ENCODE measurements at regions not wholly inside any gene's neighbourhood (a gene's known extent, or its start where the extent isn't known, plus 50 kb on each side); places are given as distances from the start of the nearest gene placed in this dataset.

DNA sequence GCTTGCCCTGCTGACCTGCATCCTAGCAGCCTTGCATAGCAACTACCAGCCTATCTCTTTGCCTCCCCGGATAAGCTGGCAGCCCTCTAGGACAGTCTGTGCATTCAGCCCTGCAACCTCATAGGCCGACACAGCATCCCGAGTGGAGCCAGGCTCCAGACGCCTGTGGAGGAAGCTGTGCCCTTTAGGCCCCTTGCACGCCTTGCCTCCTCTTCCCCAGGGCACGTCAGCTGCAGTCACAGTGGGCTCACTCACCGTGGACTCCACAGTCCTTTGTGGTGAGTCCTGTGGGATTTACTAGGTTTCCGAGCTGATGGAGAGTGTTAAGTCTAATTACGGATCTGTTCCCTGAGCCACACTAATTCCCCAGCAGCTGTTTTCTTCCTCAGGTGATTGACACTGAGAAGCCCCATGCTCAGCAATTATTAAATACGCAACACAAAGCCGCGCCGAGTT is 540.0 kb downstream of the TCERG1L start:
- Histone ChIP-seq H3K9me2 (ENCODE audit: low read depth, low read length) (no peaks in the 10 kb centered on the region), H3K4me2 (ENCODE audit: low read length) (no peak overlapping the region), H3K9me3 (ENCODE audit: low read length) (no peaks in the 10 kb centered on the region), H3K36me3 (ENCODE audit: insufficient read depth, low read length) (no peaks in the 10 kb centered on the region), H3F3A (ENCODE audit: insufficient read depth, low read length) (no peaks in the 10 kb centered on the region), H3K4me1 (ENCODE audit: insufficient read depth, low read length, severe bottlenecking) (no peaks in the 10 kb centered on the region), H3K9ac (ENCODE audit: low read length) (no peak overlapping the region), H4K20me1 (ENCODE audit: insufficient read depth, low read length) (no peaks in the 10 kb centered on the region), H3K27ac (ENCODE audit: low read depth, low read length, poor library complexity, severe bottlenecking) (no peak overlapping the region), H3K27me3 (ENCODE audit: insufficient read depth, low read length) (no peaks in the 10 kb centered on the region), H3K4me3 (ENCODE audit: low read depth, low read length, poor library complexity, severe bottlenecking) (no peak overlapping the region), H2AFZ (ENCODE audit: low read length) (no peak overlapping the region), H3K79me2 (ENCODE audit: insufficient read depth, low read length) (no peaks in the 10 kb centered on the region)
- TF ChIP-seq, protein P1, sequence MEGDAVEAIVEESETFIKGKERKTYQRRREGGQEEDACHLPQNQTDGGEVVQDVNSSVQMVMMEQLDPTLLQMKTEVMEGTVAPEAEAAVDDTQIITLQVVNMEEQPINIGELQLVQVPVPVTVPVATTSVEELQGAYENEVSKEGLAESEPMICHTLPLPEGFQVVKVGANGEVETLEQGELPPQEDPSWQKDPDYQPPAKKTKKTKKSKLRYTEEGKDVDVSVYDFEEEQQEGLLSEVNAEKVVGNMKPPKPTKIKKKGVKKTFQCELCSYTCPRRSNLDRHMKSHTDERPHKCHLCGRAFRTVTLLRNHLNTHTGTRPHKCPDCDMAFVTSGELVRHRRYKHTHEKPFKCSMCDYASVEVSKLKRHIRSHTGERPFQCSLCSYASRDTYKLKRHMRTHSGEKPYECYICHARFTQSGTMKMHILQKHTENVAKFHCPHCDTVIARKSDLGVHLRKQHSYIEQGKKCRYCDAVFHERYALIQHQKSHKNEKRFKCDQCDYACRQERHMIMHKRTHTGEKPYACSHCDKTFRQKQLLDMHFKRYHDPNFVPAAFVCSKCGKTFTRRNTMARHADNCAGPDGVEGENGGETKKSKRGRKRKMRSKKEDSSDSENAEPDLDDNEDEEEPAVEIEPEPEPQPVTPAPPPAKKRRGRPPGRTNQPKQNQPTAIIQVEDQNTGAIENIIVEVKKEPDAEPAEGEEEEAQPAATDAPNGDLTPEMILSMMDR (IDR thresholded peaks at IDR 0.05; ENCODE audit: low read length), result no peak
- no peak for TF ChIP-seq EZH2 (IDR thresholded peaks at IDR 0.05; ENCODE audit: borderline replicate concordance, low read length)

DNA sequence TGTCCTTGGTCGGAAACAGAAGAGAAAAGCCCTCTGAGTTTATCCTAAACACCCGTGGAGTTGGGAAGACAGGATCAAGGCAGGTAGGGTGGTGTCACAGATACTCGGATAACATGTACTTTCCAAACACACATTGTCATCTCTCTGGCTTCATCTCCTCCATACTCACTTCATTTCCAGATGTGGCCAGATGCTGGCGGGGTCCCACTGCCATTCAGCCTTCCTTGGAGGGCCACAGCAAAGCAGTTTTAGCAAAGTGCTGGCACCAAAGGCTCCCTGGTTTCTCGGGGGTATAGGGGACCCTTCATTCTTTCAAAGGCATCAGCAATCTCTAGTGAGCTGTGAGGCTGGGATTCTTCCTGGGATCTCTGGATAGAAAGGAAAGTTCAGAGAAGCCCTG is 539.5 kb downstream of the TCERG1L start:
- H3K9me2 ChIP-seq (ENCODE audit: low read depth, low read length), result no peaks in the 10 kb centered on the region
- H3K79me2 ChIP-seq (ENCODE audit: insufficient read depth, low read length), result no peaks in the 10 kb centered on the region
- no peaks in the 10 kb centered on the region for H3K9me3 ChIP-seq (ENCODE audit: low read length)
- TF ChIP-seq EZH2 (IDR thresholded peaks at IDR 0.05; ENCODE audit: borderline replicate concordance, low read length), result no peak
- TF ChIP-seq, protein P1 (IDR thresholded peaks at IDR 0.05; ENCODE audit: low read length), result no peak
- no peak overlapping the region for H3K27ac ChIP-seq (ENCODE audit: low read depth, low read length, poor library complexity, severe bottlenecking)
- H3F3A ChIP-seq (ENCODE audit: insufficient read depth, low read length), result no peaks in the 10 kb centered on the region
- H3K9ac ChIP-seq (ENCODE audit: low read length), result no peak overlapping the region
- H3K36me3 ChIP-seq (ENCODE audit: insufficient read depth, low read length), result no peaks in the 10 kb centered on the region
- H3K4me2 ChIP-seq (ENCODE audit: low read length), result no peak overlapping the region
- no peak overlapping the region for H3K4me3 ChIP-seq (ENCODE audit: low read depth, low read length, poor library complexity, severe bottlenecking)
- no peaks in the 10 kb centered on the region for H4K20me1 ChIP-seq (ENCODE audit: insufficient read depth, low read length)
- no peak overlapping the region for H2AFZ ChIP-seq (ENCODE audit: low read length)
- no peaks in the 10 kb centered on the region for H3K27me3 ChIP-seq (ENCODE audit: insufficient read depth, low read length)
- no peaks in the 10 kb centered on the region for H3K4me1 ChIP-seq (ENCODE audit: insufficient read depth, low read length, severe bottlenecking)

DNA sequence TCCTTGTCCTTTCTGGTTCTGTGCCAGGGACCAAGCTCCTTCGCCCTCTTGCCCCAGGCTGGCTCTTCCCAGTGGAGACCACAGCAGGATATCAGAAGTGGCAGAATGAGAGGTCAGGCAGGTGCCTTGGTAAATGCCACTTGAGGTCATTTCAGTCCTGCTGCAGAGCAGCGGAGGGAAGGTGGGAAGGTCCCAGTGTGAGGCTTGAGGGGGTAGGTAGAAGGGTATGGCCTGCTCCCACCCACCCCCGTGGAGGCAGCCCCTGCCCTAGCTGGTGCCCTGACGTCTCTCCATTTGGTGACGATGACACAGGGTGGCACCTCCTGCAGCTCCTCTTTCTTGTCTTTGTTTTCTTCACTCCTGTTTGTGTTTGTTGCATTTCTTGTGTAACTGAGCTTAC is 538.8 kb downstream of the TCERG1L start:
- no peaks in the 10 kb centered on the region for H3F3A ChIP-seq (ENCODE audit: insufficient read depth, low read length)
- H3K4me1 ChIP-seq (ENCODE audit: insufficient read depth, low read length, severe bottlenecking), result no peaks in the 10 kb centered on the region

More for the DNA sequence above, 538.8 kb downstream of the TCERG1L start:
- Histone ChIP-seq H3K27ac (ENCODE audit: low read depth, low read length, poor library complexity, severe bottlenecking) (no peak overlapping the region), H3K79me2 (ENCODE audit: insufficient read depth, low read length) (no peaks in the 10 kb centered on the region), H3K36me3 (ENCODE audit: insufficient read depth, low read length) (no peaks in the 10 kb centered on the region), H3K4me3 (ENCODE audit: low read depth, low read length, poor library complexity, severe bottlenecking) (no peak overlapping the region), H3K9ac (ENCODE audit: low read length) (no peak overlapping the region), H3K9me2 (ENCODE audit: low read depth, low read length) (no peaks in the 10 kb centered on the region), H3K27me3 (ENCODE audit: insufficient read depth, low read length) (no peaks in the 10 kb centered on the region), H4K20me1 (ENCODE audit: insufficient read depth, low read length) (no peaks in the 10 kb centered on the region), H3K9me3 (ENCODE audit: low read length) (no peaks in the 10 kb centered on the region), H3K4me2 (ENCODE audit: low read length) (no peak overlapping the region), H2AFZ (ENCODE audit: low read length) (no peak overlapping the region)
- TF ChIP-seq, protein P1 (IDR thresholded peaks at IDR 0.05; ENCODE audit: low read length), result no peak
- no peak for TF ChIP-seq EZH2 (IDR thresholded peaks at IDR 0.05; ENCODE audit: borderline replicate concordance, low read length)
